ENCODE measurements at regions not wholly inside any gene's neighbourhood (a gene's known extent, or its start where the extent isn't known, plus 50 kb on each side); places are given as distances from the start of the nearest gene placed in this dataset.

GRCh38 chr9:16174915-16175314 is 622.1 kb downstream of the CCDC171 start:
- POLR2A ChIA-PET: no interaction called here
- DNase-seq: no peak
- intact Hi-C loops (cut with micrococcal nuclease): no loop called here
- no peak overlapping the region for H3K27ac Mint-ChIP-seq
- CTCF ChIA-PET: no interaction called here
- H3K9me3 Mint-ChIP-seq: no peaks in the 10 kb centered on the region
- H3K27me3 Mint-ChIP-seq: no peaks in the 10 kb centered on the region
- no peaks in the 10 kb centered on the region for H3K4me1 Mint-ChIP-seq (ENCODE audit: low read depth)
- no peaks in the 10 kb centered on the region for H3K36me3 Mint-ChIP-seq
- no peak overlapping the region for H3K4me3 Mint-ChIP-seq

- DNase-seq: no peak
- ChIA-PET POLR2A (no interaction called here), CTCF (no interaction called here)
- H3K4me3 Mint-ChIP-seq: no peak overlapping the region
- intact Hi-C loops (cut with micrococcal nuclease): no loop called here
- no peaks in the 10 kb centered on the region for H3K36me3 Mint-ChIP-seq
- H3K4me1 Mint-ChIP-seq (ENCODE audit: low read depth): no peaks in the 10 kb centered on the region
- H3K27me3 Mint-ChIP-seq: no peaks in the 10 kb centered on the region
- no peaks in the 10 kb centered on the region for H3K9me3 Mint-ChIP-seq
- no peak overlapping the region for H3K27ac Mint-ChIP-seq
These were observed 622.6 kb downstream of the CCDC171 start for GRCh38 chr9:16175461-16175860.

- Mint-ChIP-seq H3K9me3 (no peaks in the 10 kb centered on the region), H3K36me3 (no peaks in the 10 kb centered on the region), H3K4me3 (no peak overlapping the region), H3K4me1 (ENCODE audit: low read depth) (no peaks in the 10 kb centered on the region), H3K27ac (no peak overlapping the region), H3K27me3 (no peaks in the 10 kb centered on the region)
- ChIA-PET CTCF (no interaction called here), POLR2A (no interaction called here)
- DNase-seq: no peak
- intact Hi-C loops (cut with micrococcal nuclease): no loop called here
These were observed 625.5 kb downstream of the CCDC171 start for GRCh38 chr9:16178294-16178693.

- Mint-ChIP-seq H3K4me1 (ENCODE audit: low read depth) (no peaks in the 10 kb centered on the region), H3K27me3 (no peaks in the 10 kb centered on the region), H3K27ac (no peak overlapping the region), H3K9me3 (no peaks in the 10 kb centered on the region), H3K36me3 (no peaks in the 10 kb centered on the region), H3K4me3 (no peak overlapping the region)
- CTCF ChIA-PET: no interaction called here
- no peak for DNase-seq
- POLR2A ChIA-PET: no interaction called here
- intact Hi-C loops (cut with micrococcal nuclease): no loop called here
These were observed 626.7 kb downstream of the CCDC171 start for GRCh38 chr9:16179566-16179965.

- intact Hi-C loops (cut with micrococcal nuclease): no loop called here
- no peaks in the 10 kb centered on the region for H3K4me1 Mint-ChIP-seq (ENCODE audit: low read depth)
- no peak for DNase-seq
- no peak overlapping the region for H3K4me3 Mint-ChIP-seq
- no peaks in the 10 kb centered on the region for H3K27me3 Mint-ChIP-seq
- H3K9me3 Mint-ChIP-seq: no peaks in the 10 kb centered on the region
- H3K36me3 Mint-ChIP-seq: no peaks in the 10 kb centered on the region
- CTCF ChIA-PET: no interaction called here
- POLR2A ChIA-PET: no interaction called here
- H3K27ac Mint-ChIP-seq: no peak overlapping the region
These were observed 627.2 kb downstream of the CCDC171 start for GRCh38 chr9:16180091-16180490.

- no peak for DNase-seq
- CTCF ChIA-PET: no interaction called here
- H3K4me3 Mint-ChIP-seq: no peak overlapping the region
- no peaks in the 10 kb centered on the region for H3K4me1 Mint-ChIP-seq (ENCODE audit: low read depth)
- intact Hi-C loops (cut with micrococcal nuclease): no loop called here
- no peaks in the 10 kb centered on the region for H3K9me3 Mint-ChIP-seq
- H3K36me3 Mint-ChIP-seq: no peaks in the 10 kb centered on the region
- POLR2A ChIA-PET: no interaction called here
- H3K27me3 Mint-ChIP-seq: no peaks in the 10 kb centered on the region
- H3K27ac Mint-ChIP-seq: no peak overlapping the region
These were observed 627.7 kb downstream of the CCDC171 start for GRCh38 chr9:16180546-16180945.

GRCh38 chr9:16181539-16181938 is 628.7 kb downstream of the CCDC171 start:
- Mint-ChIP-seq H3K4me3 (no peak overlapping the region), H3K9me3 (no peaks in the 10 kb centered on the region), H3K27ac (no peak overlapping the region), H3K36me3 (no peaks in the 10 kb centered on the region), H3K27me3 (no peaks in the 10 kb centered on the region), H3K4me1 (ENCODE audit: low read depth) (no peaks in the 10 kb centered on the region)
- POLR2A ChIA-PET: no interaction called here
- DNase-seq: no peak
- CTCF ChIA-PET: no interaction called here
- intact Hi-C loops (cut with micrococcal nuclease): no loop called here

GRCh38 chr9:16182784-16183183 is 629.9 kb downstream of the CCDC171 start:
- CTCF ChIA-PET: no interaction called here

GRCh38 chr9:16184964-16185646 is 632.3 kb downstream of the CCDC171 start:
- no peak overlapping the region for H3K27ac Mint-ChIP-seq
- no peaks in the 10 kb centered on the region for H3K27me3 Mint-ChIP-seq
- H3K4me1 Mint-ChIP-seq (ENCODE audit: low read depth): no peaks in the 10 kb centered on the region
- H3K4me3 Mint-ChIP-seq: no peak overlapping the region
- intact Hi-C loops (cut with micrococcal nuclease): no loop called here
- H3K9me3 Mint-ChIP-seq: peaks cover 10% of the 10 kb centered on the region
- H3K36me3 Mint-ChIP-seq: no peaks in the 10 kb centered on the region
- no peak for DNase-seq
- ChIA-PET POLR2A (no interaction called here), CTCF (no interaction called here)

More at GRCh38 chr9:16182784-16183183, 629.9 kb downstream of the CCDC171 start:
- Mint-ChIP-seq H3K9me3 (no peaks in the 10 kb centered on the region), H3K27ac (no peak overlapping the region), H3K36me3 (no peaks in the 10 kb centered on the region), H3K27me3 (no peaks in the 10 kb centered on the region), H3K4me1 (ENCODE audit: low read depth) (no peaks in the 10 kb centered on the region), H3K4me3 (no peak overlapping the region)
- DNase-seq: no peak
- POLR2A ChIA-PET: no interaction called here
- intact Hi-C loops (cut with micrococcal nuclease): no loop called here

- no peak for DNase-seq
- Mint-ChIP-seq H3K27ac (no peak overlapping the region), H3K27me3 (no peaks in the 10 kb centered on the region), H3K4me1 (ENCODE audit: low read depth) (no peaks in the 10 kb centered on the region), H3K9me3 (peaks cover 10% of the 10 kb centered on the region), H3K4me3 (no peak overlapping the region), H3K36me3 (no peaks in the 10 kb centered on the region)
- POLR2A ChIA-PET: no interaction called here
- intact Hi-C loops (cut with micrococcal nuclease): loop anchor here (5.0 kb wide), 1 partner anchor 1271 kb away; no protein-coding TSS in a partner anchor
- CTCF ChIA-PET: no interaction called here
These were observed 638.3 kb downstream of the CCDC171 start for GRCh38 chr9:16191191-16191590.

GRCh38 chr9:16191691-16192402 is 639.0 kb downstream of the CCDC171 start:
- ChIA-PET CTCF (no interaction called here), POLR2A (no interaction called here)
- Mint-ChIP-seq H3K36me3 (no peaks in the 10 kb centered on the region), H3K4me1 (ENCODE audit: low read depth) (no peaks in the 10 kb centered on the region), H3K9me3 (peaks cover 10% of the 10 kb centered on the region), H3K27me3 (no peaks in the 10 kb centered on the region), H3K4me3 (no peak overlapping the region), H3K27ac (no peak overlapping the region)
- peak; percentile 40 for DNase-seq
- intact Hi-C loops (cut with micrococcal nuclease): loop anchor here (5.0 kb wide), 1 partner anchor 1270 kb away; no protein-coding TSS in a partner anchor

GRCh38 chr9:16192403-16193017 is 639.7 kb downstream of the CCDC171 start:
- Mint-ChIP-seq H3K4me1 (ENCODE audit: low read depth) (no peaks in the 10 kb centered on the region), H3K9me3 (peaks cover 10% of the 10 kb centered on the region), H3K27me3 (no peaks in the 10 kb centered on the region), H3K36me3 (no peaks in the 10 kb centered on the region), H3K4me3 (no peak overlapping the region), H3K27ac (no peak overlapping the region)
- intact Hi-C loops (cut with micrococcal nuclease): loop anchor here (5.0 kb wide), 1 partner anchor 1270 kb away; no protein-coding TSS in a partner anchor
- CTCF ChIA-PET: no interaction called here
- no peak for DNase-seq
- POLR2A ChIA-PET: no interaction called here

- Mint-ChIP-seq H3K9me3 (peaks cover 10% of the 10 kb centered on the region), H3K27me3 (no peaks in the 10 kb centered on the region), H3K27ac (no peak overlapping the region), H3K4me1 (ENCODE audit: low read depth) (no peaks in the 10 kb centered on the region), H3K4me3 (no peak overlapping the region), H3K36me3 (no peaks in the 10 kb centered on the region)
- intact Hi-C loops (cut with micrococcal nuclease): loop anchor here (5.0 kb wide), 1 partner anchor 1269 kb away; no protein-coding TSS in a partner anchor
- CTCF ChIA-PET: no interaction called here
- POLR2A ChIA-PET: no interaction called here
- DNase-seq: no peak
These were observed 640.2 kb downstream of the CCDC171 start for GRCh38 chr9:16193066-16193465.

All from activated CD4-positive, alpha-beta memory T cell treated with anti-CD3 and anti-CD28 coated beads for 36 hours (primary cell).